Posterior vena cava (tissue), 2 donors: ENCODE measurements at regions not wholly inside any gene's neighbourhood (a gene's known extent, or its start where the extent isn't known, plus 50 kb on each side); places are given as distances from the start of the nearest gene placed in this dataset.

ENCODE experiments used
- DNase-seq: peaks from one replicate; pipeline ENCODE4 v3.0.0-alpha.2; 2020; ENCODE audit warnings: low spot score
- intact Hi-C, 2 donors: fragments of 100-400 bp; cut with DNase I; formaldehyde crosslinking; loops; one replicate each; pipeline versions ENCODE4 v1.14.1 to v1.14.2; 2022 to 2023
- donor health status: DM: yes; HTN: yes; CAD: no.
- donor health status: DM: yes; HTN: yes; CAD: no.

- intact Hi-C loops = no loop called here
- DNase-seq = no peak
Measured at GRCh38 chr11:42006766-42007165, 547.3 kb upstream of the LRRC4C start.

- intact Hi-C loops = no loop called here
- no peak for DNase-seq
Measured at GRCh38 chr11:42012271-42012670, 552.8 kb upstream of the LRRC4C start.

- intact Hi-C loops = no loop called here
- no peak for DNase-seq
Measured at GRCh38 chr11:42013656-42014201, 554.3 kb upstream of the LRRC4C start.

GRCh38 chr11:42021911-42022310, 562.5 kb upstream of the LRRC4C start:
- DNase-seq = no peak
- intact Hi-C loops = no loop called here

GRCh38 chr11:42023267-42023666, 563.8 kb upstream of the LRRC4C start:
- intact Hi-C loops = no loop called here
- DNase-seq = no peak

GRCh38 chr11:42025121-42025803, 565.8 kb upstream of the LRRC4C start:
- no peak for DNase-seq

GRCh38 chr11:42034826-42035225, 575.4 kb upstream of the LRRC4C start:
- intact Hi-C loops = no loop called here
- DNase-seq = no peak

More at GRCh38 chr11:42025121-42025803, 565.8 kb upstream of the LRRC4C start:
- intact Hi-C loops = no loop called here

GRCh38 chr11:42036201-42036600, 576.7 kb upstream of the LRRC4C start:
- intact Hi-C loops = no loop called here

GRCh38 chr11:42043312-42043711, 583.9 kb upstream of the LRRC4C start:
- intact Hi-C loops = no loop called here
- DNase-seq = no peak

More at GRCh38 chr11:42036201-42036600, 576.7 kb upstream of the LRRC4C start:
- DNase-seq = no peak

GRCh38 chr11:42047637-42048555, 588.4 kb upstream of the LRRC4C start:
- intact Hi-C loops = no loop called here
- no peak for DNase-seq

- DNase-seq = no peak
- intact Hi-C loops = no loop called here
Measured at GRCh38 chr11:42049186-42049585, 589.7 kb upstream of the LRRC4C start.

GRCh38 chr11:42049650-42050049, 590.2 kb upstream of the LRRC4C start:
- intact Hi-C loops = no loop called here
- no peak for DNase-seq

GRCh38 chr11:42054351-42054900, 595.0 kb upstream of the LRRC4C start:
- intact Hi-C loops = no loop called here

GRCh38 chr11:42055606-42056005, 596.2 kb upstream of the LRRC4C start:
- no peak for DNase-seq

More at GRCh38 chr11:42054351-42054900, 595.0 kb upstream of the LRRC4C start:
- DNase-seq = no peak

GRCh38 chr11:42058794-42059193, 599.3 kb upstream of the LRRC4C start:
- DNase-seq = no peak
- intact Hi-C loops = no loop called here

More at GRCh38 chr11:42055606-42056005, 596.2 kb upstream of the LRRC4C start:
- intact Hi-C loops = no loop called here

- intact Hi-C loops = no loop called here
- no peak for DNase-seq
Measured at GRCh38 chr11:42065199-42065598, 605.7 kb upstream of the LRRC4C start.

- no peak for DNase-seq
- intact Hi-C loops = no loop called here
Measured at GRCh38 chr11:42066113-42066512, 606.7 kb upstream of the LRRC4C start.

GRCh38 chr11:42074306-42074705, 614.9 kb upstream of the LRRC4C start:
- intact Hi-C loops = no loop called here
- no peak for DNase-seq

GRCh38 chr11:42075180-42075579, 615.7 kb upstream of the LRRC4C start:
- intact Hi-C loops = no loop called here
- DNase-seq = no peak

- intact Hi-C loops = no loop called here
Measured at GRCh38 chr11:42077794-42078193, 618.3 kb upstream of the LRRC4C start.

More at GRCh38 chr11:42077794-42078193, 618.3 kb upstream of the LRRC4C start:
- DNase-seq = no peak
